Astrocyte (in vitro differentiated cells and primary cell): ENCODE measurements at regions not wholly inside any gene's neighbourhood (a gene's known extent, or its start where the extent isn't known, plus 50 kb on each side); places are given as distances from the start of the nearest gene placed in this dataset.
"Not testable (repeated sequence)": the region's sequence is repeated elsewhere in the genome, so short reads cannot be mapped to it uniquely, and the experiment has no call there.

Experiments
- CTCF ChIP-seq: IDR thresholded peaks from 2 replicates; pipeline ENCODE4 v1.5.1; 2011; ENCODE audit warnings: low read depth, mild to moderate bottlenecking, inconsistent platforms, low read length, moderate library complexity; ENCODE audit not compliant: insufficient read depth
- EZH2 ChIP-seq: IDR thresholded peaks from 2 replicates; pipeline ENCODE4 v1.6.1; 2012; ENCODE audit warnings: mild to moderate bottlenecking, low read length, inconsistent platforms; ENCODE audit not compliant: insufficient read depth

- TF ChIP-seq CTCF, EZH2: not testable (repeated sequence)
These were observed 117.4 kb upstream of the NBPF8 start for GRCh38 chr1:120297345-120297953.
